ENCODE measurements at regions not wholly inside any gene's neighbourhood (a gene's known extent, or its start where the extent isn't known, plus 50 kb on each side); places are given as distances from the start of the nearest gene placed in this dataset.

DNA sequence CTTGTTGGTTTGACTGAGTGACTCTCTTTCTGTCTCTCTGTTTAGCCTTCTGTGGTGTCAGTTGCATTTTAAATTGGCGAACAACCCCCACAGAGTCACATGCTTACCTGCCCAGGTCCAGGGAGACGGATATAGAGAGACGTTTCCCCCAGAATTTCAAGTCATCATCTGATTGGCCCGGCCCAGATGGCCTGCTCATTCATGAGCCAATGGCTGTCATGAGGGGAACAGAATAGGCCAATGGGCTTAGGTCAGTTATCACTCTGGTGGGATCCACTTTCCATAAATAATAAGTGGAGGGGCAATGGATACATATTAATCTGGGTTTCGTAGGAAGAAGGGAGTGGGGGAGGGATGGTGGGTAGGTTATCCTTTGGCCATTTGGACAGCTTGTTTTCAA, 150.0 kb upstream of the SPRED2 start:
- TF ChIP-seq, protein P1, sequence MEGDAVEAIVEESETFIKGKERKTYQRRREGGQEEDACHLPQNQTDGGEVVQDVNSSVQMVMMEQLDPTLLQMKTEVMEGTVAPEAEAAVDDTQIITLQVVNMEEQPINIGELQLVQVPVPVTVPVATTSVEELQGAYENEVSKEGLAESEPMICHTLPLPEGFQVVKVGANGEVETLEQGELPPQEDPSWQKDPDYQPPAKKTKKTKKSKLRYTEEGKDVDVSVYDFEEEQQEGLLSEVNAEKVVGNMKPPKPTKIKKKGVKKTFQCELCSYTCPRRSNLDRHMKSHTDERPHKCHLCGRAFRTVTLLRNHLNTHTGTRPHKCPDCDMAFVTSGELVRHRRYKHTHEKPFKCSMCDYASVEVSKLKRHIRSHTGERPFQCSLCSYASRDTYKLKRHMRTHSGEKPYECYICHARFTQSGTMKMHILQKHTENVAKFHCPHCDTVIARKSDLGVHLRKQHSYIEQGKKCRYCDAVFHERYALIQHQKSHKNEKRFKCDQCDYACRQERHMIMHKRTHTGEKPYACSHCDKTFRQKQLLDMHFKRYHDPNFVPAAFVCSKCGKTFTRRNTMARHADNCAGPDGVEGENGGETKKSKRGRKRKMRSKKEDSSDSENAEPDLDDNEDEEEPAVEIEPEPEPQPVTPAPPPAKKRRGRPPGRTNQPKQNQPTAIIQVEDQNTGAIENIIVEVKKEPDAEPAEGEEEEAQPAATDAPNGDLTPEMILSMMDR (IDR thresholded peaks at IDR 0.05; ENCODE audit: low read depth, low read length): no peak
- TF ChIP-seq POLR2A (IDR thresholded peaks at IDR 0.05; ENCODE audit: extremely low read depth, insufficient read length): no peak

Measured in NB4 (cell line).